NCI-H1436 treated with DMSO at 0.1 percent for 48 hours (cell line): ENCODE measurements at regions not wholly inside any gene's neighbourhood (a gene's known extent, or its start where the extent isn't known, plus 50 kb on each side); places are given as distances from the start of the nearest gene placed in this dataset.
"Not testable (repeated sequence)": the region's sequence is repeated elsewhere in the genome, so short reads cannot be mapped to it uniquely, and the experiment has no call there.

Experiments
- DNase-seq: peaks from one replicate; lab custom pipeline; 2025; lab: John Stamatoyannopoulos, UW

- no peak for DNase-seq
Observed at GRCh38 chrX:137198040-137198439, 164.2 kb upstream of the GPR101 start.

GRCh38 chrX:137195991-137196390, 162.2 kb upstream of the GPR101 start:
- no peak for DNase-seq

GRCh38 chrX:137195296-137195695, 161.5 kb upstream of the GPR101 start:
- DNase-seq: no peak

- no peak for DNase-seq
Observed at GRCh38 chrX:137194164-137194563, 160.4 kb upstream of the GPR101 start.

- no peak for DNase-seq
Observed at GRCh38 chrX:137187540-137187939, 153.7 kb upstream of the GPR101 start.

- no peak for DNase-seq
Observed at GRCh38 chrX:137178392-137178791, 144.6 kb upstream of the GPR101 start.

- DNase-seq: no peak
Observed at GRCh38 chrX:137172317-137172948, 138.6 kb upstream of the GPR101 start.

GRCh38 chrX:137171626-137172025, 137.8 kb upstream of the GPR101 start:
- DNase-seq: no peak

GRCh38 chrX:137166591-137166990, 132.8 kb upstream of the GPR101 start:
- DNase-seq: no peak

GRCh38 chrX:137164329-137164728, 130.5 kb upstream of the GPR101 start:
- no peak for DNase-seq

GRCh38 chrX:137151403-137151802, 117.6 kb upstream of the GPR101 start:
- DNase-seq: no peak

GRCh38 chrX:137143864-137144263, 110.1 kb upstream of the GPR101 start:
- no peak for DNase-seq

GRCh38 chrX:137122651-137123050, 88.9 kb upstream of the GPR101 start:
- not testable (repeated sequence) for DNase-seq

GRCh38 chrX:137119049-137119448, 85.3 kb upstream of the GPR101 start:
- DNase-seq: no peak

- no peak for DNase-seq
Observed at GRCh38 chrX:137118536-137118935, 84.7 kb upstream of the GPR101 start.

- DNase-seq: no peak
Observed at GRCh38 chrX:137118136-137118535, 84.3 kb upstream of the GPR101 start.

GRCh38 chrX:137107877-137108276, 74.1 kb upstream of the GPR101 start:
- DNase-seq: not testable (repeated sequence)

GRCh38 chrX:137101273-137101990, 67.6 kb upstream of the GPR101 start:
- no peak for DNase-seq
